Heart right ventricle (tissue), 16 donors: ENCODE measurements at regions not wholly inside any gene's neighbourhood (a gene's known extent, or its start where the extent isn't known, plus 50 kb on each side); places are given as distances from the start of the nearest gene placed in this dataset.

Source experiments
- ATAC-seq, 8 donors: fragments of 200-7000 bp; cut with Tn5 transposase; one replicate each; pipeline ENCODE4 v1.9.1; 2020; ENCODE audit warnings: mild to moderate bottlenecking in 8 of 8, moderate library complexity in 8 of 8, moderate number of reproducible peaks in 1 of 8
- DNase-seq, 2 donors: peaks; one replicate each; pipeline ENCODE4 v3.0.0-alpha.2; 2020
- H3K27ac ChIP-seq, 10 donors: fragments of 200-600 bp; sonication (generic) in 2 of 10; one replicate each; pipeline versions ENCODE4 v1.5.0 to v1.8.0; 2020 to 2022; ENCODE audit warnings: mild to moderate bottlenecking in 3 of 10
- H3K27me3 ChIP-seq, 7 donors: fragments of 200-600 bp; one replicate each; pipeline ENCODE4 v1.8.0; 2021 to 2022; ENCODE audit warnings: mild to moderate bottlenecking in 2 of 7
- H3K36me3 ChIP-seq, 9 donors: fragments of 200-600 bp; sonication (generic) in 1 of 9; one replicate each; pipeline versions ENCODE4 v1.5.0 to v1.8.0; 2020 to 2022; ENCODE audit warnings: mild to moderate bottlenecking in 2 of 9
- H3K4me1 ChIP-seq, 9 donors: fragments of 200-600 bp; sonication (generic) in 1 of 9; one replicate each; pipeline versions ENCODE4 v1.5.0 to v1.8.0; 2020 to 2022; ENCODE audit warnings: mild to moderate bottlenecking in 4 of 9
- H3K4me3 ChIP-seq, 10 donors: fragments of 200-600 bp; sonication (generic) in 2 of 10; one replicate each; pipeline versions ENCODE4 v1.5.0 to v1.8.0; 2020 to 2022; ENCODE audit warnings: mild to moderate bottlenecking in 7 of 10, moderate library complexity in 2 of 10
- H3K9me3 ChIP-seq, 11 donors: fragments of 200-600 bp in 10 of 11; sonication (generic) in 2 of 11; one replicate each; pipeline versions ENCODE4 v1.5.0 to v1.8.0; 2013 to 2022; ENCODE audit warnings: mild to moderate bottlenecking in 2 of 11, control low read depth in 1 of 11, moderate library complexity in 1 of 11
- CTCF ChIP-seq, 9 donors: fragments of 200-600 bp; sonication (generic) in 2 of 9; IDR thresholded peaks; one replicate each; pipeline versions ENCODE4 v1.5.0 to v1.8.0; 2021 to 2022; ENCODE audit warnings: antibody characterized with exemption in 9 of 9, mild to moderate bottlenecking in 5 of 9, moderate library complexity in 1 of 9
- WGBS, 2 donors: extraction: QIAGEN DNeasy Blood & Tissue Kit; methylation state at CpG; one replicate each; pipeline ENCODE4 v1.1.7; 2013; ENCODE audit warnings: inconsistent platforms in 1 of 2; 5-methylcytosine and 5-hydroxymethylcytosine counted together
- intact Hi-C, 10 donors: fragments of 100-400 bp; cut with DNase I; formaldehyde crosslinking; loops; one replicate each; pipeline versions ENCODE4 v1.11.1 to v1.14.2; 2022
- donor health status: Arrhythmogenic right ventricular cardiomyopathy.
- donor health status: ischemic (EF 13 %, LVEDD 7.1; RV severe dilation, severe dysfunction).
- donor health status: healthy with polysubstance abuse.
- donor health status: DM: no; HTN: yes; CAD: no.
- donor health status: DM: no; HTN: no; CAD: no.
- donor health status: ischemic (EF 25% LVEDD 6.9; RV normal size, moderate dysfunction).
- donor health status: ischemic (EF 25% LVEDD 5.7; RV mildly dilated, moderate dysfunction).
- donor health status: healthy.
- donor health status: DM: yes; HTN: yes; CAD: no.
- donor health status: Ischemic cardiomyopathy.
- donor health status: ischemic (EF 35%, LVEDD 5.7; RV mildly dilated, moderate dysfunction).
- donor health status: nonischemic (EF 11% LVEDD 7.7; RV severe dilation, severe dysfunction).
- donor health status: DM: yes; HTN: yes; CAD: no.
- donor health status: PGD.
- donor health status: ischemic (EF 29% LVEDD 5.4; RV normal size, mild dysfunction).
- donor health status: nonischemic (EF 23%, LVEDD 6.1; RV moderate dilation, normal function).

GRCh38 chr16:14353340-14353739 is 276.7 kb downstream of the PARN start:
- Histone ChIP-seq H3K27ac (no peak overlapping the region), H3K4me3 (no peak overlapping the region), H3K9me3 (no peaks in the 10 kb centered on the region), H3K4me1 (peaks cover 0 to 15% (median 5%) of the 10 kb centered on the region in 9 donors), H3K27me3 (peaks cover 0 to 11% (median 0%) of the 10 kb centered on the region in 7 donors), H3K36me3 (no peaks in the 10 kb centered on the region)
- no peak for DNase-seq
- 65% methylated on average over 6 of the region's 6 CpGs for WGBS, 2 donors
- intact Hi-C loops = no loop called here
- TF ChIP-seq CTCF (IDR thresholded peaks at IDR 0.05) = no peak
- ATAC-seq = no peak

GRCh38 chr16:14351647-14352046 is 278.4 kb downstream of the PARN start:
- no peak overlapping the region for H3K27ac ChIP-seq
- intact Hi-C loops = no loop called here
- peaks cover 0 to 8% (median 0%) of the 10 kb centered on the region in 7 donors for H3K27me3 ChIP-seq
- DNase-seq = no peak
- H3K36me3 ChIP-seq = no peaks in the 10 kb centered on the region
- TF ChIP-seq CTCF (IDR thresholded peaks at IDR 0.05) = no peak
- 83% methylated on average over 6 of the region's 6 CpGs for WGBS, 2 donors
- H3K4me3 ChIP-seq = no peak overlapping the region
- peaks cover 0 to 25% (median 5%) of the 10 kb centered on the region in 9 donors for H3K4me1 ChIP-seq
- ATAC-seq = no peak
- peaks cover 0 to 2% (median 0%) of the 10 kb centered on the region in 11 donors for H3K9me3 ChIP-seq

- intact Hi-C loops = no loop called here
- ATAC-seq (no peak), DNase-seq (no peak)
- Histone ChIP-seq H3K4me3 (no peak overlapping the region), H3K36me3 (no peaks in the 10 kb centered on the region), H3K9me3 (peaks cover 0 to 12% (median 3%) of the 10 kb centered on the region in 11 donors), H3K27ac (no peak overlapping the region), H3K27me3 (no peaks in the 10 kb centered on the region), H3K4me1 (peaks cover 0 to 18% (median 0%) of the 10 kb centered on the region in 9 donors)
- no peak for TF ChIP-seq CTCF (IDR thresholded peaks at IDR 0.05)
- WGBS, 2 donors = 65 to 74% methylated on average over 8 of the region's 8 CpGs
Observed at GRCh38 chr16:14350626-14351025, 279.4 kb downstream of the PARN start.

- Histone ChIP-seq H3K9me3 (peaks cover 0 to 12% (median 3%) of the 10 kb centered on the region in 11 donors), H3K4me3 (no peak overlapping the region), H3K4me1 (peaks cover 0 to 17% (median 0%) of the 10 kb centered on the region in 9 donors), H3K27me3 (no peaks in the 10 kb centered on the region), H3K36me3 (no peaks in the 10 kb centered on the region), H3K27ac (no peak overlapping the region)
- 84 to 85% methylated on average over 8 of the region's 8 CpGs for WGBS, 2 donors
- intact Hi-C loops = no loop called here
- DNase-seq (no peak), ATAC-seq (no peak)
- TF ChIP-seq CTCF (IDR thresholded peaks at IDR 0.05) = no peak
Observed at GRCh38 chr16:14350081-14350480, 279.0 kb downstream of the MRTFB start.
